Small intestine (tissue), 7 donors: ENCODE measurements at regions not wholly inside any gene's neighbourhood (a gene's known extent, or its start where the extent isn't known, plus 50 kb on each side); places are given as distances from the start of the nearest gene placed in this dataset.
"Not testable (repeated sequence)": the region's sequence is repeated elsewhere in the genome, so short reads cannot be mapped to it uniquely, and the experiment has no call there.

Source experiments
- DNase-seq, 2 donors: peaks; one replicate each; pipeline versions ENCODE4 v3.0.0 to v3.0.0-alpha.2; 2013
- FAIRE-seq: peaks from 2 replicates; lab custom pipeline; 2012; peaks lifted over from hg19 to GRCh38; lab: Jason Lieb, UNC
- H3K27ac ChIP-seq, 3 donors: one replicate each; pipeline ENCODE4 v1.5.1; 2013; ENCODE audit warnings: low read length in 2 of 3, mild to moderate bottlenecking in 2 of 3, control low read depth in 1 of 3, inconsistent platforms in 1 of 3, low read depth in 1 of 3, moderate library complexity in 1 of 3
- H3K27me3 ChIP-seq, 3 donors: one replicate each; pipeline ENCODE4 v1.6.1; 2013; ENCODE audit warnings: low read length in 3 of 3, inconsistent platforms in 1 of 3; ENCODE audit not compliant: control insufficient read depth in 3 of 3, insufficient read depth in 3 of 3
- H3K36me3 ChIP-seq, 3 donors: one replicate each; pipeline ENCODE4 v1.6.1; 2013; ENCODE audit warnings: low read length in 3 of 3, inconsistent platforms in 1 of 3, low read depth in 1 of 3, mild to moderate bottlenecking in 1 of 3, moderate library complexity in 1 of 3; ENCODE audit not compliant: control insufficient read depth in 3 of 3, insufficient read depth in 2 of 3
- H3K4me1 ChIP-seq, 3 donors: one replicate each; pipeline ENCODE4 v1.6.1; 2013; ENCODE audit warnings: low read length in 2 of 3, inconsistent platforms in 1 of 3, low read depth in 1 of 3, mild to moderate bottlenecking in 1 of 3, moderate library complexity in 1 of 3; ENCODE audit not compliant: control insufficient read depth in 3 of 3, insufficient read depth in 2 of 3
- H3K4me3 ChIP-seq, 3 donors: one replicate each; pipeline ENCODE4 v1.5.1; 2013; ENCODE audit warnings: low read length in 3 of 3, control low read depth in 1 of 3, inconsistent platforms in 1 of 3, low read depth in 1 of 3, mild to moderate bottlenecking in 1 of 3, moderate library complexity in 1 of 3
- H3K9me3 ChIP-seq, 2 donors: one replicate each; pipeline ENCODE4 v1.6.1; 2013; ENCODE audit warnings: low read depth in 1 of 2, low read length in 1 of 2; ENCODE audit not compliant: control insufficient read depth in 2 of 2, insufficient read depth in 1 of 2
- WGBS, 3 donors: extraction: QIAGEN DNeasy Blood & Tissue Kit; methylation state at CpG; one replicate each; pipeline ENCODE4 v1.1.7; 2013; 5-methylcytosine and 5-hydroxymethylcytosine counted together
- donor health status: healthy with polysubstance abuse.
- donor health status: control.
- donor health status: control.
- donor health status: Bipolar disorder and iron deficiency.
- donor health status: healthy.

- FAIRE-seq (no peak), DNase-seq (no peak)
- WGBS, 3 donors = 58 to 78% (median 61%) methylated on average over 1 of the region's 1 CpG
- Histone ChIP-seq H3K36me3 (no peaks in the 10 kb centered on the region), H3K27me3 (no peaks in the 10 kb centered on the region), H3K4me1 (no peaks in the 10 kb centered on the region), H3K9me3 (no peaks in the 10 kb centered on the region), H3K4me3 (no peak overlapping the region), H3K27ac (no peak overlapping the region)
Measured at GRCh38 chr4:19473569-19473968, 778.1 kb upstream of the SLIT2 start.

GRCh38 chr4:19472666-19473065, 779.0 kb upstream of the SLIT2 start:
- no peaks in the 10 kb centered on the region for H3K4me1 ChIP-seq
- H3K27me3 ChIP-seq = no peaks in the 10 kb centered on the region
- no peak overlapping the region for H3K27ac ChIP-seq
- H3K9me3 ChIP-seq = no peaks in the 10 kb centered on the region
- no peaks in the 10 kb centered on the region for H3K36me3 ChIP-seq
- DNase-seq (no peak), FAIRE-seq (no peak)
- WGBS, 3 donors = 40 to 56% (median 44%) methylated on average over 1 of the region's 1 CpG
- H3K4me3 ChIP-seq = no peak overlapping the region

GRCh38 chr4:19470001-19470400, 781.7 kb upstream of the SLIT2 start:
- not testable (repeated sequence) for H3K27me3 ChIP-seq, DNase-seq, H3K4me3 ChIP-seq, H3K36me3 ChIP-seq, H3K9me3 ChIP-seq, H3K4me1 ChIP-seq, FAIRE-seq, H3K27ac ChIP-seq
- WGBS, 3 donors = 58 to 83% (median 72%) methylated on average over 5 of the region's 5 CpGs

- FAIRE-seq = no peak
- Histone ChIP-seq H3K4me1 (no peaks in the 10 kb centered on the region), H3K27me3 (no peaks in the 10 kb centered on the region), H3K9me3 (no peaks in the 10 kb centered on the region), H3K27ac (no peak overlapping the region), H3K36me3 (no peaks in the 10 kb centered on the region), H3K4me3 (no peak overlapping the region)
- DNase-seq = no peak
- 15 to 57% (median 23%) methylated on average over 1 of the region's 1 CpG for WGBS, 3 donors
Measured at GRCh38 chr4:19462117-19462516, 789.6 kb upstream of the SLIT2 start.

GRCh38 chr4:19455850-19456602, 795.7 kb upstream of the SLIT2 start:
- WGBS, 3 donors = 92% methylated on average over 21 of the region's 21 CpGs
- peaks cover 0 to 3% of the 10 kb centered on the region in 2 donors for H3K9me3 ChIP-seq
- H3K36me3 ChIP-seq = no peaks in the 10 kb centered on the region
- no peaks in the 10 kb centered on the region for H3K27me3 ChIP-seq
- no peak for DNase-seq
- H3K4me1 ChIP-seq = no peaks in the 10 kb centered on the region
- H3K4me3 ChIP-seq = no peak overlapping the region
- H3K27ac ChIP-seq = no peak overlapping the region
- FAIRE-seq = no peak

- Histone ChIP-seq H3K4me3 (no peak overlapping the region), H3K4me1 (no peaks in the 10 kb centered on the region), H3K9me3 (peaks cover 0 to 3% of the 10 kb centered on the region in 2 donors), H3K27me3 (no peaks in the 10 kb centered on the region), H3K36me3 (no peaks in the 10 kb centered on the region), H3K27ac (no peak overlapping the region)
- 87 to 91% (median 90%) methylated on average over 14 of the region's 14 CpGs for WGBS, 3 donors
- FAIRE-seq = no peak
- no peak for DNase-seq
Measured at GRCh38 chr4:19455196-19455595, 796.5 kb upstream of the SLIT2 start.

GRCh38 chr4:19438233-19438632, 813.5 kb upstream of the SLIT2 start:
- no peak overlapping the region for H3K27ac ChIP-seq
- H3K4me3 ChIP-seq = no peak overlapping the region
- H3K4me1 ChIP-seq = no peaks in the 10 kb centered on the region
- DNase-seq = no peak
- no peak for FAIRE-seq
- H3K36me3 ChIP-seq = no peaks in the 10 kb centered on the region
- H3K27me3 ChIP-seq = no peaks in the 10 kb centered on the region
- 76 to 89% (median 77%) methylated on average over 1 of the region's 1 CpG for WGBS, 3 donors
- peaks cover 0 to 8% of the 10 kb centered on the region in 2 donors for H3K9me3 ChIP-seq

- Histone ChIP-seq H3K27me3 (no peaks in the 10 kb centered on the region), H3K36me3 (no peaks in the 10 kb centered on the region), H3K9me3 (peaks cover 0 to 3% of the 10 kb centered on the region in 2 donors), H3K4me3 (no peak overlapping the region), H3K27ac (no peak overlapping the region), H3K4me1 (no peaks in the 10 kb centered on the region)
- FAIRE-seq = no peak
- DNase-seq = no peak
- WGBS, 3 donors = 27 to 57% (median 42%) methylated on average over 2 of the region's 2 CpGs
Measured at GRCh38 chr4:19437008-19437407, 814.7 kb upstream of the SLIT2 start.

GRCh38 chr4:19429684-19430083, 822.0 kb upstream of the SLIT2 start:
- WGBS, 3 donors = 27 to 49% (median 31%) methylated on average over 4 of the region's 4 CpGs
- no peaks in the 10 kb centered on the region for H3K4me1 ChIP-seq
- H3K27ac ChIP-seq = no peak overlapping the region
- DNase-seq (no peak), FAIRE-seq (no peak)
- peaks cover 0 to 20% of the 10 kb centered on the region in 2 donors for H3K9me3 ChIP-seq
- no peak overlapping the region for H3K4me3 ChIP-seq
- no peaks in the 10 kb centered on the region for H3K36me3 ChIP-seq
- no peaks in the 10 kb centered on the region for H3K27me3 ChIP-seq
